CD4-positive, alpha-beta T cell treated with Interleukin-6 at 100 ng/mL for 8 hours (primary cell): ENCODE measurements at regions not wholly inside any gene's neighbourhood (a gene's known extent, or its start where the extent isn't known, plus 50 kb on each side); places are given as distances from the start of the nearest gene placed in this dataset.
"Not testable (repeated sequence)": the region's sequence is repeated elsewhere in the genome, so short reads cannot be mapped to it uniquely, and the experiment has no call there.

Source experiments
- DNase-seq: peaks from one replicate; pipeline ENCODE4 v3.0.0-alpha.2; 2020; ENCODE audit warnings: mixed read lengths, low spot score

DNA sequence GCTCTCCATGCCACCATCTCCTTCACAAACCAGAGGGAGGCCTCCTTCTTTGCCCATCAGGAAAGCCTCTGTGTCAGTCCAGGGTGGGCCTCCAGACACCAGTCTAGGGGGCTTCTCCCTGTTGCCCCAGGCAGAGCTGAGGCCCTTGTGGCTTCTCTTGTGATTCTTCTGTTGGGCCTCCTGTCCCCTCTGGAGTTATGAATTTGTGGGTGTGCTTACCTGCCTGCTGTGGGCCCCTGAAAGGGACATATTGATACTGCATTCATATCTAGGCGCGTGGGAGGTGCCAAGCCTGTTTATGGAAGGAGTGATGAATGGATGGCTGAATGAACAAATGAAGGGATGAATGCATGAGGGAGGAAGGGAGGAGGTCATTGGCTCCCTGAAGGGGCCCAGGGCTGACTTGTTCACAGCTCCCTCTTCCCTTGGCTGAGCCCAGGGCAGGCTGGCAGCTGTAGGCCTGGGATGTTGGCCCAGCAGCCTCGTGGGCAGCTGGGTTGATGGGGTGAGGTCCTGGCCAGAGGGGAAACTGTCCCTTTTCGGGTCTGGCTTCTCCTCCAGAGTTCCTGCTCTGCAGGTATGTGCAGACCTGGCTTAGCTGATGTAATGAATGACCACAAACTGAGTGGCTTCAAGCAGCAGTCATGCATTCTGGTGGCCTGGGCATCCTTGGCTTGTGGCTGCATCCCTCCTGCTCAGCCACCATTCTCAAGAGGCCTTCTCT, 195.4 kb downstream of the GOLGA6L6 start:
- DNase-seq = no peak

DNA sequence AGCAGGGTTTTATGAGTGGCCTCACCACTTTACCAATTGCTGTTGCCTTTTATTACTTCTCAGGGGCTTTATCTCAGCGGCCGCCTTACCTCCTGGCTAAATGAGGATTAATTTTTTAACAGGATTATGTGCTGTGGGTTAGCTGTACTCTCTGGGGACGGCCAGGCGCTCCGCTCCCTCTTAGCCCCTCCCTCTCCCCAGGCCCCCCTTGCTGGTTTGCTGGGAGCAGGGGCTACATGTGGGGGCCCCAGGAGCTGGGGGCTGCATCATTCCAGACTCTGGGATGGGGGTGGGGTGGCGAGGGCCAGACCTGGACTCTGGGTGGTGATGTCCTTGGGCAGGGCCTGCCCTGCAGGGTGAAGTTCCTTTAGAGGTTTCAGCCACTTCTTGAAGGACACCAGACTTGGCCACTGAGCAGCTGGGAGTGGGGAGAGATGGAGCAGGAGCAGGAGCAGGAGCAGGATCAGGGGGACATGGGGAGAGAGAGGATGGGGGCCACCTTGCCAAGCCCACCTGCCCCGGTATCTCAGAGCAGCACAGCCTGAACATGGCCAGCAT, 196.1 kb downstream of the GOLGA6L6 start:
- DNase-seq = no peak

DNA sequence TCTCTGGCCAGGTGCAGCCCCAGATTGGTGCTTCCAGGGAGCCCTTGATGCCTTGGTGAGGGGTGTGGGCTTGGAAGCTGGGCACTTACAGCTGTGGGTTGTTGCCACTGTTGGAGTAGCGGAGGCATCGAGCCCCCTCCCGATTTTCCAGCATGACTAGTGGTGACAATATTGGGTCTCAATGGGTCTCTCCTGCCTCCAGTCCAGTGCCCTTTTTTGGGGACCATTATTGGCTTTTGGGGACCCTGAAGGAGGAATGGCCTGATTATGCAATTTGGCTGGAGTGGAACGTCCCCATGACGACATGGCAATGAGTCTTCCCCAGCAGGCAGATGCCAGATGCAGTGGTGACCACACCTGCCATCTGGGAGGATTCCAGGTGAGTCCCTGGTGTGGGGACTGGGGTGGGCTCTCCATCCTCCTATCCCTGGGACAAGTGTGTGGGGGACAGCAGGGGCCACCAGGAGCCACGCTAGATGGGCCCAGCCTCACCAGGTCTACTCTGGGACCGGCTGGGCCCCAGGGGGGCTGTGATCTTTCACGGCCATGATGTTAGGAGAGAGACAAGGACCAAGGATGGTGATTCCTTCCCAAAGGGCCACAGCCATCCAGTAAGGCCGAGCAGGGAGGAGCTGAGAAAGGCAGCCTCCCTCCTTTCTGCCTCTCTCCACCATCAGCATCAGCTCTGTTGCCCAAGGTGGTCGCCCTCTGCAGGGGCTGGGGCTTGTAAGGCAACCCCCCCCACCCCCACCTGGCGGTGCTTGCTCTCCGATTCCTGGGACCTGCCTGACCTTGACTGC, 196.8 kb downstream of the GOLGA6L6 start:
- no peak for DNase-seq

DNA sequence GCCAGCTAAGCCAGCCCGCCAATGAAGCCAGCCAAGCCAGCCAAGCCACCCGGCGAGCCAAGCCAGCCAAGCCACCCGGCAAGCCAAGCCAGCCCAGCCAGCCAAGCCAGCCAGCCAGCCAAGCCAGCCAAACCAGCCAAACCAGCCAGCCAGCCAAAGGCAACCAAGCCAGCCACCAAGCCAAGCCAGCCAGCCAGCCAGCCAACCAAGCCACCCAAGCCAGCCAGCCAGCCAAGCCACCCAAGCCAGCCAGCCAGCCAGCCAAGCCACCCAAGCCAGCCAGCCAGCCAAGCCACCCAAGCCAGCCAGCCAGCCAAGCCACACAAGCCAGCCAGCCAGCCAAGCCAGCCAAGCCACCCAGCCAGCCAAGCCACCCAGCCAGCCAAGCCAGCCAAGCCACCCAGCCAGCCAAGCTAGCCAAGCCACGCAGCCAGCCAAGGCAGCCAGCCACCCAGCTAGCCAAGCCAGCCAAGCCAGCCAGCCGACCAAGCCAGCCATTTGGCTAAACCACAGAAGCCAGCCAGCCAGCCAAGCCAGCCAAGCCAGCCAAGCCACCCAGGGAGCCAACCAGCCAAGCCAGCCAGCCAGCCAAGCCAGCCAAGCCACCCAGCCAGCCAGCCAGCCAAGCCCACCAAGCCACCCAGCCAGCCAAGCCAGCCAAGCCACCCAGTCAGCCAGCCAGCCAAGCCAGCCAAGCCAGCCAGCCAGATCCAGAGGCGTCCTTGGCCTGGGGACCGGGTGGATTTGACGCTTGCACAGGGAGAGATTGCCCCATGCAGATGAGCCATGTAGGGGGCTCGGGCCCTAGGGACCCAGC, 198.0 kb downstream of the GOLGA6L6 start:
- not testable (repeated sequence) for DNase-seq

DNA sequence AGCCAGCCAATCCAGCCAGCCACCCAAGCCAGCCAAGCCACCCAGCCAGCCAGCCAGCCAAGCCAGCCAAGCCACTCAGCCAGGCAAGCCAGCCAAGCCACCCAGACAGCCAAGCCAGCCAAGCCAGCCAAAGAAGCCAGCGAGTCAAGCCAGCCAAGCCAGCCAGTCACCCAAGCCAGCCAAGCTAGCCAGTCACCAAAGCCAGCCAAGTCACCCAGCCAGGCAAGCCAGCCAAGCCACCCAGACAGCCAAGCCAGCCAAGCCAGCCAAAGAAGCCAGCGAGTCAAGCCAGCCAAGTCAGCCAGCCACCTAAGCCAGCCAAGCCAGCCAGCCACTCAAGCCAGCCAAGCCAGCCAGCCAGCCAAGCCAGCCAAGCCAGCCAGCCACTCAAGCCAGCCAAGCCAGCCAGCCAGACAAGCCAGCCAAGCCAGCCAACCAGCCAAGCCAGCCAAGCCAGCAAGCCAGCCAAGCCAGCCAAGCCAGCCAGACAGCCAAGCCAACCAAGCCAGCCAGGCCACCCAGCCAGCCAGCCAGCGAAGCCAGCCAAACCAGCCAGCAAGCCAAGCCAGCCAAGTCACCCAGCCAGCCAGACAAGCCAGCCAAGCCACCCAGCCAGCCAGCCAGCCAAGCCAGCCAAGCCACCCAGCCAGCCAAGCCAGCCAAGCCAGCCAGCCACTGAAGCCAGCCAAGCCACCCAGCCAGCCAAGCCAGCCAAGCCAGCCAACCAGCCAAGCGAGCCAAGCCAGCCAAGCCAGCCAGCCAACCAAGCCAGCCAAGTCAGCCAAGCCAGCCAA, 198.8 kb downstream of the GOLGA6L6 start:
- not testable (repeated sequence) for DNase-seq

DNA sequence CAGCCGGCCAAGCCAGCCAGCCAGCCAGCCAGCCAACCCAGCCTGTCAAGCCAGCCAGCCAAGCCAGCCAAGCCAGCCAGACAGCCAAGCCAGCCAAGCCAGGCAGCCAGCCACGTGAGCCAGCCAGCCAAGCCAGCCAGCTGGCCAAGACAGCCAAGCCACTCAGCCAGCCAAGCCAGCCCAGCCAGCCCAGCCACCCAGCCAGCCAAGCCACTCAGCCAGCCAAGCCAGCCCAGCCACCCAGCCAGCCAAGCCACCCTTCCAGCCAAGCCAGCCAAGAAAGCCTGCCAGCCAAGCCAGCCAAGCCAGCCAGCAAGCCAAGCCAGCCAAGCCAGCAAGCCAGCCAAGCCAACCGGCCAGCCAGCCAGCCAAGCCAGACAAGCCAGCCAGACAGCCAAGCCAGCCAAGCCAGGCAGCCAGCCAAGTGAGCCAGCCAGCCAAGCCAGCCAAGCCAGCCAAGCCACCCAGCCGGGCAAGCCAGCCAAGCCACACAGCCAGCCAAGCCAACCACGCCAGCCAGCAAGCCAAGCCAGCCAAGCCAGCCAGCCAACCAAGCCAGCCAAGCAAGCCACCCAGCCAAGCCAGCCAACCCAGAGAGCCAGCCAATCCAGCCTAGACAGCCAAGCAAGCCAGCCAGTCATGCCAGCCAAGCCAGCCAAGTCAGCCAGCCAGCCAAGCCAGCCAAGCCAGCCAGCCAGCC, 199.5 kb downstream of the GOLGA6L6 start:
- DNase-seq = peak; percentile 60

DNA sequence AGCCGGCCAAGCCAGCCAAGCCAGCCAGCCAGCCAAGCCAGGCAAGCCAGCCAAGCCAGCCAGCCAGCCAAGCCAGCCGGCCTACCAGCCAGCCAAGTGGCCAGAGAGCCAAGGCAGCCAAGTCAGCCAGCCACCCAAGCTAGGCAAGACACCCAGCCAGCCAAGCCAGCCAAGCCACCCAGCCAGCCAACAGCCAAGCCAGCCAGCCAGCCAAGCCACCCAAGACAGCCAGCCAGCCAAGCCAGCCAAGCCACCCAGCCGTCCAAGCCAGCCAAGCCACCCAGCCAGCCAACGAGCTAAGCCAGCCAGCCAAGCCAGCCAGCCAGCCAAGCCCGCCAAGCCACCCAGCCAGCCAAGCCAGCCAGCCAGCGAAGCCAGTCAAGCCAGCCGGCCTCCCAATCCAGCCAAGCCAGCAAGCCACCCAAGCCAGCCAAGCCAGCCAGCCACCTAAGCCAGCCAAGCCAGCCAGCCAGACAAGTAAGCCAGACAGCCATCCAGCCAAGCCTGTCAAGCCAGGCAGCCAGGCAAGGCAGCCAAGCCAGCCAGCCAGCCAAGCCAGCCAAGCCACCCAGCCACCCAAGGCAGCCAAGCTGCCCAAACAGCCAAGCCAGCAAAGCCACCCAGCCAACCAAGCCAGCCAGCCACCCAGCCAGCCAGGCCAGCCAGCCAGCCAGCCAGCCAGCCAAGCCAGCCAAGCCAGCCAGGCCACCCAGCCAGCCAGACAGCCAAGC, 200.5 kb downstream of the GOLGA6L6 start:
- peak; percentile 68 for DNase-seq

DNA sequence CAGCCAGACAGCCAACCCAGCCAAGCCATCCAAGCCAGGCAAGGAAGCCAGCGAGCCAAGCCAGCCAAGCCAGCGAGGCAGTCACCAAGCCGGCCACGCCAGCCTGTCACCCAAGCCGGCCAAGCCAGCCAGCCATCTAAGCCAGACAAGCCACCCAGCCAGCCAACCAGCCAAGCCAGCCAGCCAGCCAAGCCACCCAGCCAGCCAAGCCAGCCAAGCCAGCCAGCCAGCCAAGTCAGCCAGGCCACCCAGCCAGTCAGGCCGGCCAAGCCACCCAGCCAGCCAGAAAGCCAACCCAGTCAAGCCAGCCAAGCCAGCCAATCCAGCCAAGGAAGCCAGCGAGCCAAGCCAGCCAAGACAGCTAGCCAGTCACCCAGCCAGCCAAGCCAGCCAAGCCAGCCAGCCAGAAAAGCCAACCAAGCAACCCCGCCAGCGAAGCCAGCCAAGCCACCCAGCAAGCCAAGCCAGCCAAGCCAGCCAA, 201.2 kb downstream of the GOLGA6L6 start:
- no peak for DNase-seq

DNA sequence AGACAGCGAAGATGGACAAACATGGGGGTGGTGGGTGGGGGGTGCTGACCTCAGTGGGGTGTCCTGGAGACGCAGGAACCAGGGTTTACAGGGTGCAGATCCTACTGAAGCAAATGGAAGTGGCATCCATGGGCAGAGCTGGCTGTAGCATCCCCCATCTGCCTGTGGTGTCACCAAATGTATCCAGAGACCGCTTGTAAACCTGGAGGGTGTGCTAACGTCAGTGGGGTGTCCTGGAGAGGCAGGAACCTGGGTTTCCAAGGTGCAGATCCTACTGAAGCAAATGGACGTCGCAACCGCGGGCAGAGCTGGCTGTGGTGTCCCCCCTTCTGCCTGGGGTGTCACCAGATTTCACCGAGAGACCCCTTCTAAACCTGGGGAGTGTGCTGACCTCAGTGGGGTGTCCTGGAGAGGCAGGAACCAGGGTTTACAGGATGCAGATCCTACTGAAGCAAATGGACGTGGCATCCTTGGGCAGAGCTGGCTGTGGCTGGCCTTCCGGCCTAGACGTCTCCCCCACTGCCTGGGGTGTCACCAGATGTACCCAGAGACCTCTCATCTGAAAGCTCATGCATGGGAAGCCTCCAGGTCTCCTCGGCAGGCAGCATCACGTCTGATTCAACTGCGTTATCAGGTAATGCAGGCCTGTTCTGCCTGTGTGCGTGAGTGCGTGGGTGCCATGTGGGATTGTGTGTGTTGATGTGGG, 202.4 kb downstream of the GOLGA6L6 start:
- not testable (repeated sequence) for DNase-seq

DNA sequence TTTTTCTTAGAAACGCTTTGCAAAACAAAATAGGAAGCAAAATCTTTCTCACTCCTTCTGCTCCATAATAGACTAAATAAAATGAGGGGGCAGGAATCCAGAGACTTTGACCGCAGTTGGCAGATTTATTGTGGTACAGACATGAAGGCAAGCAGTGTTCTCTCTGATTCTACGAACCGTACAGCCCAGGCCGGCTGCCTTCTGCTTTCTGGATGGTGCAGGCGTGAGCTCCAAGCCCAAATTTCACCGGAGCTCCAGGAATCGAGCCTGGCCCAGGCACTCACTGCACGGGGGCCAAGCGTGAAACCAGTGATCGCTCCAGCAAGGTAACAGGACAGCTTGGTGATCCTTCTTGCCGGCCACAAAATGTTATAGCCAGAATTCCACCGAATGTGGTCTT, 202.9 kb downstream of the GOLGA6L6 start:
- DNase-seq = not testable (repeated sequence)

DNA sequence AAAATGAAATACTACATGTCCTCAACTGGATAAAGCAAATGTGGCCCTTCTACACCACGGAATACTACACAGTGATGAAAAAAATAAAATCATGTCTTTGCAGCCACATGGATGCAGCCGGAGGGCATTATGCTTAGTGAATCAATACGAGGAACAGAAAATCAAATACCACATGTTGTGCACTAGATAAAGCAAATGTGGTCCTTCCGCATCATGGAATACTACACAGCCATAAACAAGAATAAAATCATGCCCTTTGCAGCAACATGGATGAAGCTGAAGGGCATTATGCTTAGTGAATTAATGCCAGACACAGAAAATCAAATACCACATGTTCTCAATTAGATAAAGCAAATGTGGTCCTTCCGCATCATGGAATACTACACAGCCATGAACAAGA, 204.4 kb downstream of the GOLGA6L6 start:
- DNase-seq = not testable (repeated sequence)

DNA sequence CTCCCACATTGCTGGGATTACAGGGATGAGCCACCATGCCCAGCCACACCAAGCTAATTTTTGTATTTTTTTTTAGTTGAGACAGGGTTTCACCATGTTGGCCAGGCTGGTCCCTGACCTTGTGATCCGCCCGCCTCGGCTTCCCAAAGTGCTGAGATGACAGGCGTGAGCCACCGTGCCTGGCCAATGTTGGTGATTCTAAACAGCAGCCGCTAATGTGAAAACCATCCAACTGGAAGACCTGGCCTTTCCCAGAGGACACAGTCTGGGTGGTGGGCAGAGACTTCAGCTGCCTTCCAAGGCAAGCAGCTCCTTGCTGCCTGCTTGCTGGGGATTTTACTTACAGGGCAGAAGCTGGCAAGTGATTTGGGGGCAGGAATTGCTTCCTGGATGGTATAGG, 207.1 kb downstream of the GOLGA6L6 start:
- DNase-seq = not testable (repeated sequence)

DNA sequence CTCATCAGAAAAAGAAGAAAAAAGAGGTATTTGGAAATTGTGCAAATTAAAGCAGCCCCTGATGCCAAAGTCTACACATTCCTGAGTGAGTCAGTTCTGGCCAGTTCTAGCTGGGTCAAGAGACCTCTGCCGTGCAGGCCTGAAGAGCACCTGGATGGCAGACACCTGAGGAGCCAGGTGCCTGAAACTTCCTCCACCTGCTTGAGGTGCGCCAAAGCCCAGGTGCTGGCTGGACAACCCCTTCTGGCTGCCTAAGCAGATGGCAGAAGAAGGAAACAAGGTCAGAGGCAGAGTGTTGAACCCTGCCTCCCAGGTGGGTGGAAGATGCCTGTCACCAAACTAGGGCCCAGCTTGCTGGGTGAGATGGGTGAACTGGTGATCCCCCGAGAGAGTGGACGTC, 215.8 kb downstream of the GOLGA6L6 start:
- DNase-seq = not testable (repeated sequence)

DNA sequence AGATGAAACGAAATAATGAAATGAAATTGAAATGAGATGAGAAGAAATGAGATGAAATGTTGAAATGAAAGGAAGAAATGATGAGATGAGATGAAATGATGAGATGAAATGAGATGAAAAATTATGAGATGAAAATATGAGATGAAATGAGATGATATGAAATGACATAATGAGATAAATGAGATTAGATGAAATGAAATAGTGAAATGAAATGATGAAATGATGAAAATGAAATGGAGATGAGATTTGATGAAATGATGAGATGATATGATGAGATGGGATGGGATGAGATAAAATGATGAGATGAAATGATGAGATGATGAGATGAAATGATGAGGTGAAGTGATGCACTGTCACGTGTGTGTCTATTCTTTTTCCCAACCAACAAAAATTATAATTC, 224.5 kb downstream of the GOLGA6L6 start:
- not testable (repeated sequence) for DNase-seq

DNA sequence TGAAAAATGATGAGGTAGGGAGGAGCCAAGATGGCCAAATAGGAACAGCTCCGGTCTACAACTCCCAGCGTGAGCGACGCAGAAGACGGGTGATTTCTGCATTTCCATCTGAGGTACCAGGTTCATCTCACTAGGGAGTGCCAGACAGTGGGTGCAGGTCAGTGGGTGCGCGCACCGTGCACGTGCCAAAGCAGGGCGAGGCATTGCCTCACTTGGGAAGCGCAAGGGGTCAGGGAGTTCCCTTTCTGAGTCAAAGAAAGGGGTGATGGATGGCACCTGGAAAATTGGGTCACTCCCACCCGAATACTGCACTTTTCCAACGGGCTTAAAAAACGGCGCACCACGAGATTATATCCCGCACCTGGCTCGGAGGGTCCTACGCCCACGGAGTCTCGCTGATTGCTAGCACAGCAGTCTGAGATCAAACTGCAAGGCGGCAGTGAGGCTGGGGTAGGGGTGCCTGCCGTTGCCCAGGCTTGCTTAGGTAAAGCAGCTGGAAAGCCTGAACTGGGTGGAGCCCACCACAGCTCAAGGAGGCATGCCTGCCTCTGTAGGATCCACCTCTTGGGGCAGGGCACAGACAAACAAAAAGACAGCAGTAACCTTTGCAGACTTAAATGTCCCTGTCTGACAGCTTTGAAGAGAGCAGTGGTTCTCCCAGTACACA, 230.5 kb downstream of the GOLGA6L6 start:
- DNase-seq = not testable (repeated sequence)

DNA sequence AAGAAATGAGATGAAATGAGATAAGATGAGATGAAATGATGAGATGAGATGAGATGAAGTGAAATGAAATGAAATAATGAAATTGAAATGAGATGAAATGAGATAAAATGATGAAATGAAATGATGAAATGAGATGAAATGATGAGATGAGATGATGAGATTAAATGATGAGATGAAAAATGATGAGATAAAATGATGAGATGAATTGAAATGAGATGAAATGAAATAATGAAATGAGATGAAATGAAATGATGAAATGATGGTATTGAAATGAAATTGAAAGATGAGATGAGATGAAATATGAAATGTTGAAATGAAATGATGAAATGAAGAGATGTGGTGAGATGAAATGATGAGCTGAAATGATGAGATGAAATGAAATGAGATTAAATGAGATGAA, 231.0 kb downstream of the GOLGA6L6 start:
- DNase-seq = no peak

DNA sequence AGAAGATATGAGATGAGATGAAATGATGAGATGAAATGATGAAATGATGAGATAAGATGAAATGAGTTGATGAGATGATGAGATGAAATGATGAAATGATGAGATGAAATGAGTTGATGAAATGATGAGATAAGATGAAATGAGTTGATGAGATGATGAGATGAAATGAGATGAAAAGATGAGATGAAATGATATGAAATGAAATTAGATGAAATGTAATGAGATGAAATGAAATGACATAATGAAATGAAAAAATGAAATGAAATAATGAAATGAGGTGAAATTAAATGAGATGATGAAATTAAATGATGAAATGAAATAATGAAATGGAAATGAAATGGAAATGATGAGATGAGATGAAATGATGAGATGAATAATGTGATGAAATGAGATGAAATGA, 231.6 kb downstream of the GOLGA6L6 start:
- DNase-seq = not testable (repeated sequence)

DNA sequence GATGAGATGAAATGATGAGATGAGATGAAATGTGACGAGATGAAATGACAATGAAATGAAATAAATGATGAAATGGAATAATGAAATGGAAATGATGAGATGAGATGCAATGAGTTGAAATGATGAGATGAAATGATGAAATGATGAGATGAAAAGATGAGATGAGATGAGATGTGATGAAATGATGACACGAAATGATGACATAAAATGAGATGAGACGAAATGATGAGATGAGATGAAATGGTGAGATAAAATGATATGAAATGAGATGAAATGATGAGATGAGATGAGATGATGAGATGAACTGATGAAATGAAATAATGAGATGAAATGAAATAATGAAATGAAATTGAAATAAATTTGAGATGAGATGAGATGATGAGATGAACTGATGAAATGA, 232.2 kb downstream of the GOLGA6L6 start:
- DNase-seq = not testable (repeated sequence)
